ENCODE measurements at regions not wholly inside any gene's neighbourhood (a gene's known extent, or its start where the extent isn't known, plus 50 kb on each side); places are given as distances from the start of the nearest gene placed in this dataset.

- Histone ChIP-seq H3K4me2 (no peak overlapping the region), H3K36me3 (replicated peaks; ENCODE audit: insufficient read depth, low read depth) (no peaks in the 10 kb centered on the region), H3K27ac (no peak overlapping the region), H2AFZ (no peak overlapping the region), H4K20me1 (ENCODE audit: insufficient read depth, poor library complexity, severe bottlenecking) (no peaks in the 10 kb centered on the region), H3K9me3 (ENCODE audit: low read depth) (no peaks in the 10 kb centered on the region), H3K27me3 (no peaks in the 10 kb centered on the region), H3K4me3 (no peak overlapping the region), H3K4me1 (ENCODE audit: insufficient read depth) (no peaks in the 10 kb centered on the region), H3K9me2 (replicated peaks; ENCODE audit: insufficient read depth) (no peaks in the 10 kb centered on the region), H3K79me2 (no peaks in the 10 kb centered on the region)
- TF ChIP-seq EZH2phosphoT487 (IDR thresholded peaks at IDR 0.05; ENCODE audit: low read depth, severe bottlenecking, unreplicated experiment) (no peak), CTCF (IDR thresholded peaks at IDR 0.05; ENCODE audit: poor library complexity) (no peak), EZH2 (IDR thresholded peaks at IDR 0.05; ENCODE audit: borderline replicate concordance) (no peak)
- WGBS (ENCODE audit: low lambda C conversion rate, missing lambda C conversion rate), result 97% methylated on average over 30 of the region's 30 CpGs
- no peak for DNase-seq (ENCODE audit: low spot score)
Measured at GRCh38 chr2:238985931-238986446, 138.1 kb downstream of the TWIST2 start.

- Histone ChIP-seq H4K20me1 (ENCODE audit: insufficient read depth, poor library complexity, severe bottlenecking) (no peaks in the 10 kb centered on the region), H3K27me3 (no peaks in the 10 kb centered on the region), H3K4me3 (no peak overlapping the region), H3K27ac (no peak overlapping the region), H3K36me3 (replicated peaks; ENCODE audit: insufficient read depth, low read depth) (no peaks in the 10 kb centered on the region), H2AFZ (no peak overlapping the region), H3K9me3 (ENCODE audit: low read depth) (no peaks in the 10 kb centered on the region), H3K9me2 (replicated peaks; ENCODE audit: insufficient read depth) (no peaks in the 10 kb centered on the region), H3K79me2 (no peaks in the 10 kb centered on the region), H3K4me1 (ENCODE audit: insufficient read depth) (no peaks in the 10 kb centered on the region), H3K4me2 (no peak overlapping the region)
- 95% methylated on average over 40 of the region's 41 CpGs for WGBS (ENCODE audit: low lambda C conversion rate, missing lambda C conversion rate)
- TF ChIP-seq EZH2 (IDR thresholded peaks at IDR 0.05; ENCODE audit: borderline replicate concordance) (no peak), CTCF (IDR thresholded peaks at IDR 0.05; ENCODE audit: poor library complexity) (no peak), EZH2phosphoT487 (IDR thresholded peaks at IDR 0.05; ENCODE audit: low read depth, severe bottlenecking, unreplicated experiment) (no peak)
- DNase-seq (ENCODE audit: low spot score), result no peak
Measured at GRCh38 chr2:238986491-238987351, 138.8 kb downstream of the TWIST2 start.

- Histone ChIP-seq H3K36me3 (replicated peaks; ENCODE audit: insufficient read depth, low read depth) (no peaks in the 10 kb centered on the region), H3K79me2 (no peaks in the 10 kb centered on the region), H3K4me1 (ENCODE audit: insufficient read depth) (no peaks in the 10 kb centered on the region), H2AFZ (no peak overlapping the region), H3K9me2 (replicated peaks; ENCODE audit: insufficient read depth) (no peaks in the 10 kb centered on the region), H4K20me1 (ENCODE audit: insufficient read depth, poor library complexity, severe bottlenecking) (no peaks in the 10 kb centered on the region), H3K4me2 (no peak overlapping the region), H3K9me3 (ENCODE audit: low read depth) (no peaks in the 10 kb centered on the region), H3K27me3 (no peaks in the 10 kb centered on the region), H3K4me3 (no peak overlapping the region), H3K27ac (no peak overlapping the region)
- 85% methylated on average over 14 of the region's 14 CpGs for WGBS (ENCODE audit: low lambda C conversion rate, missing lambda C conversion rate)
- DNase-seq (ENCODE audit: low spot score), result no peak
- TF ChIP-seq EZH2phosphoT487 (IDR thresholded peaks at IDR 0.05; ENCODE audit: low read depth, severe bottlenecking, unreplicated experiment) (no peak), EZH2 (IDR thresholded peaks at IDR 0.05; ENCODE audit: borderline replicate concordance) (no peak), CTCF (IDR thresholded peaks at IDR 0.05; ENCODE audit: poor library complexity) (no peak)
Measured at GRCh38 chr2:238987352-238987981, 139.6 kb downstream of the TWIST2 start.

Measured in hepatocyte (in vitro differentiated cells).